NCI-H187 treated with DMSO at 0.1 percent for 48 hours (cell line): ENCODE measurements at regions not wholly inside any gene's neighbourhood (a gene's known extent, or its start where the extent isn't known, plus 50 kb on each side); places are given as distances from the start of the nearest gene placed in this dataset.

Source experiments
- DNase-seq: peaks from one replicate; lab custom pipeline; 2025; lab: John Stamatoyannopoulos, UW

- DNase-seq, result no peak
Measured at GRCh38 chr7:25815711-25816110, 336.3 kb upstream of the NFE2L3 start.

DNA sequence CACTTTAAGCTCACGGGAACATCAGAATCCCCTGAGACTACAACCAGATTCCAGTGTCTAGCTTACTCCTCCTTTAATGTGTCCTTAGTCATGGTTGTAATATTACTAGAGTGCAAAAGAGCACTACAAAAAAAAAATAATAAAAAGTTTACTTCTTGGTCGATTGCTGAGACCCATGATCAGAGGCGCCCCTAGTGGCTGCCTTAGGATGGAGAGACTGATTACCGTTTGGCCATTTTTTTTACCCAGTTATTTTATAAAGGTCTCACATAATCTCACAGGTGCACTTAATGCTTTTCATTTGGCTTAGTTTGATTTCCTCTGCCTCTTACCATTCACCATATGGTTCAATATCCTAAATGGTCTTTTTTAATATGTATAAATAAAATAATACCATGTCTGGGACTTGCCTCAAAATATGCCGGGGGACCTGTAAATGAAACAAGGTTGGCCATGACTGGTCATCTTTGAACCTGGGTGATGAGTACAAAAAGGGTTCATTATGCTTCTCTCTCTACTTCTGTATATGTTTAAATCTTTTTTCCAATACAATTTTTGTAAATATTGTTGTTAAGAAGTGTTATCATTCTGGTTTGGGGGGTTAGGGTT is 331.5 kb upstream of the NFE2L3 start:
- no peak for DNase-seq

GRCh38 chr7:25821225-25821624 is 330.8 kb upstream of the NFE2L3 start:
- DNase-seq, result no peak

DNA sequence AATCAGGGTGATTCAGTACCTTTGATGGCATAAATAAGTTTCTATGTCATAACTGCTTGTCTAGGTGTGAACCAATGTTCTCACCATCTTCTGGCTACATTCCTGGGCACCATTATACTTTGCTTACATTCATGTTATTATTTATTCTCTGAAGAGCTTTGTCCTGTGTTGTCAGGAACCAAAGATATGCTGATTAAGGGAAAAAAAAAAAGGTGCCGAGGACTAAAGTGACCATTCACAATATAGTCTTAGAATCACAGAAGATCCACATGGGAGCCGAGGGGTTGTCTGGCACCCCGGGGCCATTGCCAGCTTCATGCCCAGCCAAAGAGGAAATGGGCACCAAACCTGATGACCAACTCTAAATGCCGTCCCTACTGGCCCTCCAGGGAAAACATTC is 329.2 kb upstream of the NFE2L3 start:
- DNase-seq, result no peak

DNA sequence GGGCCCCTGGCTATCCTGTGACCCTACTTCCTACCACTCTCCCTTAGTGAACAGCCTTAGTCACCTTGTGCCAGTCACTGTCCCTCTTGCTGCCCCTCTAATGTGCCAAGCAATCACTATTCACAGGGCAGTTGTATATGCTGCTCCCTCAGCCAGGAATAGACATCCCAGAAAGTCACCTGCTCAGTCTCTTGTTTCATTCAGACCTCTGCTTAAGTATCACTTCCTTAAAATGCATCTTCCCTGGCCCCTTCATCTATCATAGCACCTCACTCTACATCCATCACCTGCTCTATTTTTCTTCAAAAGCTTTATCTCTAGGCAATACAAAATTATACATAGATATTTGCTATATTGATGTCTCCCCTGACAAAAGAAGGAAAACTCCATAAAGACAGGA is 328.4 kb upstream of the NFE2L3 start:
- no peak for DNase-seq

GRCh38 chr7:25828468-25828867 is 323.5 kb upstream of the NFE2L3 start:
- no peak for DNase-seq

DNA sequence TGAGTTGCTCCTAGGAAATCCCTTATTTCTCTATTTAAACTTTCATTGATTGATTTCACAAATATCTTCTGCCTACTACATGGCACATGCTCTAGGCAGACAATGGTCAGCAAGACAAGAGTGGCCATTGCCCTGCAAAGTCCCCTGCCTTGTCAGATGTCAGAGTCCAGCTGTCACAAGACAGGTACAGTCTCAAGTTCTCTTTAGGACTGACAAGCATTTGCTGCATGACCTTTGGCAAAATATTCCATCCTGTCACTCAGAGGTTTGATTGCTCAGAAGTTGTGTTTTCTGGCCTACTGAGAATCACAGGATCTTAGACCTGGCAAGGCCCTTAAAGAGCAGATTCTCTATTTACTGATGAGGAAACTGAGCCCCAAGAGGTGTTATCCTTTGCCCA is 322.3 kb upstream of the NFE2L3 start:
- no peak for DNase-seq

- no peak for DNase-seq
Measured at GRCh38 chr7:25830215-25830614, 321.8 kb upstream of the NFE2L3 start.

DNA sequence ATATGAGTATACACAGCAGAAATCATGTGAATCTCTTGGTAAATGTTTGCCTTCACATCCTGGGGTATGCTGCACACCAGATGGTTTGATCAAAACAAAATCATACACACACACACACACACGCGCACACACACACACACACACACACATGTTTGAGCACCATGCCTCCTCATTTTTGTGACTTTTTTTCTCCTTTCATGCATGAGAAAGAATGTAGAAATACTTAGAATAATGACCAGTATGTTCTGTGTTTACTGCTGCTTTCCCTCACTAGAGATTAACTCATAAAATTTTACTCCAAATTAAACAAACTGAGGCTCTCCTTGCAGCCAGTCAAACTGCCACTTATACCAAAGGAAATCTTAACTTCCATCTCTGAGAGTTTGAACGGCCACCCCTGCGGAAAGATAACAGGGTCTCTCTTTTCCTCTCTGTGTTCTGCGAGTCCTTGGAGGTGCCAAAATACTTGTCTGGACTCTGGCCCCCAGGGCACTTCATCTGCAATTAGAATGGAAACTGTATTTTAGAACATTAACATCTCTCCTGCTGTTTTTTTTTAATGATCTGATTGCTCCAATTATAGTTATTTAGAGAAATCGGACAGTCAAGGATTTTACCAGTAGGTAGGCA is 320.8 kb upstream of the NFE2L3 start:
- DNase-seq, result no peak

DNA sequence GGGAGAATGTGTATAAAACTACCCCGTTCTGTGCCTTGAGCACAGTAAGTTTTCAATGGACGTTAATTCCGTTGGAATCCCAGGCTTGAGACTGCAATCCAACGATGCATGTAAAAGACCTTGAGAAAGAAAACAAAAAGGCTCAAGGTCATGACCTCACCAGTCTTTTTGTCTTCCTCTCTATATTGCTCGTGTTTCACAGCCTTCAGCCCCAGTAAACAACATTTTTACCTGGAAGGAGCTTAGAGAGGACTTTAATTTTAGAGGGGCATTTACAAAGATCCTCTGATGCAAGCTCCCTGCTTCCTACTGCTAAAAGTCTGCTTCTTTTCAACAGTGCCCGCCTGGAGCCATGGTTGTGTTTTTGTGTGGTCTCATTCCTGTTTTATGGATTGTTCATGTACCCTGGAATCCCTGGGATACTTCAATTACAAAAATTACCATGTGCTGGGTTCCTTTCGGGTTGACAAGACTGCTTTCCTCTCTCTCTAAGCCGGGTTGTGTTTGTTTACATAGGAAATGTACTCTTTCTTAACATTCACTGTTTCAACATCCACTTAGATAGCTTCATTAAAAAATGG is 320.1 kb upstream of the NFE2L3 start:
- DNase-seq, result no peak

GRCh38 chr7:25832456-25832855 is 319.5 kb upstream of the NFE2L3 start:
- no peak for DNase-seq

DNA sequence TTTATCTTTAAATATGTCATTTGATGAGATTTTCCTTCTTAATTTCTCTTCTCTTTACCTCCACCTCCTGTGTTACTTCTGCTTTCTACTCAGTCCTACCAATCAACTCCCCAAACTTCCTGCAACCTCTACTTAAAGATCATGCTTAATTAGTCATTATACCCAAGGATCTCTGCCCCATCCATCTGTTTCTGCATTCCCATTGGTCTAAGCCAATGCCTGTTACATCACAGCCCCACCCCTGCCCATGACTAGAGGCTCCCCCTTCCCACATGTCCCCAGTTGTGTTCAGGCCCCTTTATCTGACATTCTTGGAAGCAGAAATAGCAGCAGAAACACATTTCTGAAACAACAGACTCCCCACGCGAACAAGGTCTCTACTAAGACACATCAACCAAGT is 319.1 kb upstream of the NFE2L3 start:
- no peak for DNase-seq

- DNase-seq, result no peak
Measured at GRCh38 chr7:25834050-25834449, 317.9 kb upstream of the NFE2L3 start.

- DNase-seq, result no peak
Measured at GRCh38 chr7:25835197-25835596, 316.8 kb upstream of the NFE2L3 start.

GRCh38 chr7:25839084-25839769 is 312.8 kb upstream of the NFE2L3 start:
- no peak for DNase-seq

GRCh38 chr7:25840209-25840792 is 311.7 kb upstream of the NFE2L3 start:
- DNase-seq, result no peak

- no peak for DNase-seq
Measured at GRCh38 chr7:25841575-25841974, 310.4 kb upstream of the NFE2L3 start.

- no peak for DNase-seq
Measured at GRCh38 chr7:25842201-25842733, 309.7 kb upstream of the NFE2L3 start.

DNA sequence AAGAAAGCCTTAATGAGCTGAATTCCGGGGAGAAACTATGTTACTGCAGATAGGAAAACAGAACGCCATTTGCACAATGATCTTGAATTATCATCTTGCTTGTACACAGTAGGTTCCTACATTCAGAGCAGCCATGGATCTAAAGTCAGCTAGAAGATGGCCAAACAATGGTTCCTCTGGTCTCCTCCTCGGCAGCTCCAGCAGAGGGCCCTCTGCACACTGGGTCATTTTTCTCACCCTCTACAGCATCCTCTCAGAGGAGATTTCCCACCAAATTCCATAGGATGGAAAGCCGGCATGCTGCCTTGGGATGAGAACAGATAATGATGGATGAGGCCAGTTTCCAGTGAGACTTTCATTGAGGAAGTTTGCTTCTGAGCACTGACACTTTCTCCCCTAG is 308.5 kb upstream of the NFE2L3 start:
- DNase-seq, result no peak

GRCh38 chr7:25844102-25844870 is 307.7 kb upstream of the NFE2L3 start:
- no peak for DNase-seq

- no peak for DNase-seq
Measured at GRCh38 chr7:25845464-25845863, 306.5 kb upstream of the NFE2L3 start.

GRCh38 chr7:25846722-25847121 is 305.3 kb upstream of the NFE2L3 start:
- no peak for DNase-seq
